Rectal smooth muscle tissue (tissue), 1 donor: ENCODE measurements at regions not wholly inside any gene's neighbourhood (a gene's known extent, or its start where the extent isn't known, plus 50 kb on each side); places are given as distances from the start of the nearest gene placed in this dataset.

Experiments used
- H3K27ac ChIP-seq: one replicate; pipeline ENCODE4 v1.7.0; 2013; ENCODE audit warnings: low read depth, low read length, inconsistent platforms
- H3K27me3 ChIP-seq: one replicate; pipeline ENCODE4 v1.7.0; 2013; ENCODE audit warnings: low read length; ENCODE audit not compliant: control insufficient read depth, insufficient read depth
- H3K36me3 ChIP-seq: one replicate; pipeline ENCODE4 v1.7.0; 2013; ENCODE audit warnings: low read length; ENCODE audit not compliant: control insufficient read depth, insufficient read depth
- H3K4me1 ChIP-seq: one replicate; pipeline ENCODE4 v1.7.0; 2013; ENCODE audit warnings: low read length; ENCODE audit not compliant: control insufficient read depth, insufficient read depth
- H3K4me3 ChIP-seq: one replicate; pipeline ENCODE4 v1.7.0; 2013; ENCODE audit warnings: low read length
- H3K9ac ChIP-seq: one replicate; pipeline ENCODE4 v1.7.0; 2013; ENCODE audit warnings: low read length

DNA sequence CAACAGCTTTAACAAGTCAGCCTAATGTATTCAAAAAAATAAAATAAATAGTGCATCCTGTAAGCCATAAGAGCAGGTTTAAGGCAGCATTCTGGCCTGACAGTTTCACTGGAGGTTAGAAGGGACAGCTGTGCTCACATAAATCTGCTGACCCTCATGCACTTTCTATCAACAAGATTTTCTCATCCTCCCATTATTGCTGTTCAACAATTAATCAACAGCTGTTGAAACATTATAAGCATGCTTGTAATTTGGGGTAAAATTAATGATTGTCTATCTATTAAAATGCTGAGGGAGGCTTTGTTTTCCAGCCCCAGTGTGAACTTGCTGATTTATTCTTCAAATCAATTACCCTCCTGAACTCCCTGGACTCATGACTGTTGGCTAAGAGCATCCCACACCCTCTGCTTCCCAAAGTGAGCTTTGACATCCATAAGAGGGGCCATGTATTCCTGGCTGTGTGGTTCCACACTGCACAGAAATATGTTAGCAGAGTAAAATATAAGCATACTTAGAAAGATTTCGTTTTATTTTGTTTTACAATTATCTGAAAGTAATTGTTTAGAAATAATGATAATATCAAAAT is 492.4 kb downstream of the EFNB2 start:
- no peak overlapping the region for H3K4me3 ChIP-seq
- H3K27me3 ChIP-seq: no peaks in the 10 kb centered on the region
- no peaks in the 10 kb centered on the region for H3K4me1 ChIP-seq
- H3K27ac ChIP-seq: no peak overlapping the region
- H3K36me3 ChIP-seq: no peaks in the 10 kb centered on the region
- H3K9ac ChIP-seq: no peak overlapping the region

DNA sequence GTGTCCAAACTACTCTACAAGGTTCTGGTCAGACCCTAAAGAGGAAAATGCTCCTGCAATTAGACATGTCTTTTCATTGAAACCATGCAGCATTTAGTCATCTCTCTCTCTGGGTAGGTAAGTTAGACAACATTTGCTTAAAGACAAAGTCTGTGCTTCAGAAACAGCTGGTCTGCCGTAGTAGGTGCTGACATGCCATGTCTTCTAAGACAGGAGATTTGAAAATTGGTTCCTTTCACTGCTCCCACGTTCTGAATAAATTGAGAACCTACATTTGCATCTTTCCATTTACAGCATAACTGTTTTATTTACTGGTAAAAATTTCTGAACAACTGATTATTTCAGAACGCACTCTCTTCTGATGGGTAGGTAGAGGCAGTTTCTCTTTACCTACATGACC is 494.0 kb downstream of the EFNB2 start:
- Histone ChIP-seq H3K36me3 (no peaks in the 10 kb centered on the region), H3K9ac (no peak overlapping the region), H3K27me3 (no peaks in the 10 kb centered on the region), H3K4me1 (no peaks in the 10 kb centered on the region), H3K4me3 (no peak overlapping the region), H3K27ac (no peak overlapping the region)

DNA sequence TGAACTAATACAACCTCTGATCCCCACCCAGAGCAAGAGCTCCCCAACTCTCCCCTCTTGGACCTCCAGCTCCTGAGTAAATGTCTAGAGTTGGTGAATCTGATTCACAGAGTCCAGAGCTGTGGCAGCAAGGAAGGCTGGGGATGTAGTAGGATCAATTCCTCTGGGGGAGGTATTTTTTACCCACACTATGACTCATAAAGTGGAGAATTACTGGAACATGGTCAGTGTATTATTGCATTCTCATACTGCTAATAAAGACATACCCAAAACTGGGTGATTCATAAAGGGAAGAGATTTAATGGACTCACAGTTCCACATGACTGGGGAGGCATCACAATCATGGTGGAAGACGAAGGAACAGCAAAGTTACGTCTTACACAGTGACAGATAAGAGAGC is 496.7 kb downstream of the EFNB2 start:
- no peak overlapping the region for H3K4me3 ChIP-seq
- no peaks in the 10 kb centered on the region for H3K36me3 ChIP-seq
- no peak overlapping the region for H3K27ac ChIP-seq
- H3K27me3 ChIP-seq: no peaks in the 10 kb centered on the region
- no peak overlapping the region for H3K9ac ChIP-seq
- no peaks in the 10 kb centered on the region for H3K4me1 ChIP-seq

DNA sequence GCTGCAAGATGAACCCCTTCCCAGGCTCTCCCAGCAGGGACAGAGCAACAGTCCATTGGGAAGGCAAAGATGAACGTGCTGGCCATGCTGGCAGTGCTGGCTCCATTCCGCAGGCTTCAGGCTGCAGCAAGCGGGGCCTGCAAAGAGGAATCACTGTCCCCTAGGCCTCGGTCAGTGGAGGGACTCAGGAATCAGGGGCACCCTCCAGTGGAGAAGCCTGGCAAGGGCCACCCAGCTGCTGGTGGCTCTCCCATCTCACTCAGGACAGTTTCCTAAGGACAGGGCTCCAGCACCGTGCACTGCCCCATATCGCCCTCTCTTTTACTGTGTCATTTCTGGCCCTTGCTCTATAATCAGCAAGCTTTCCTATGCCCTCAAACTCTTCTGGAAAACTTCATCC is 498.6 kb downstream of the EFNB2 start:
- Histone ChIP-seq H3K27ac (no peak overlapping the region), H3K27me3 (no peaks in the 10 kb centered on the region), H3K4me1 (no peaks in the 10 kb centered on the region), H3K9ac (no peak overlapping the region), H3K4me3 (no peak overlapping the region), H3K36me3 (no peaks in the 10 kb centered on the region)

DNA sequence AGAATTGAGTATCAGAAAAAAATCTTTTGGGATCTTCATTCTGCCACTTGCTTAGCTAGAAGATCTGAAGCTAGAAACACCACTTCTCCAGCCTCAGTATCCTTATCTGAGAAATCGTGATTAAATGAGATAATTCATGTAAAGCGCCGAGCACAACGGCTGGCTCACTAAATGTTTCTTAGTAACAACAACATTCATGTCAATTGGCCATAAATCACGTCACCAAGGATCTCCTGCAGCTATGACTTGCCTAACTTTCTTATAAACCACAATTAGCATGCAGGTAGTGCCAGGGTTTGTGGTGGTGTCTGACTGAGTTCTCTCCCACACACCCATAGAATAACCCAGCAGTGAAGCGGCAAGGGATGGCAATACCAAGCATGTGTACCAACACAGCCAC is 501.3 kb downstream of the EFNB2 start:
- Histone ChIP-seq H3K4me3 (no peak overlapping the region), H3K9ac (no peak overlapping the region), H3K4me1 (no peaks in the 10 kb centered on the region), H3K36me3 (no peaks in the 10 kb centered on the region), H3K27me3 (no peaks in the 10 kb centered on the region), H3K27ac (no peak overlapping the region)

DNA sequence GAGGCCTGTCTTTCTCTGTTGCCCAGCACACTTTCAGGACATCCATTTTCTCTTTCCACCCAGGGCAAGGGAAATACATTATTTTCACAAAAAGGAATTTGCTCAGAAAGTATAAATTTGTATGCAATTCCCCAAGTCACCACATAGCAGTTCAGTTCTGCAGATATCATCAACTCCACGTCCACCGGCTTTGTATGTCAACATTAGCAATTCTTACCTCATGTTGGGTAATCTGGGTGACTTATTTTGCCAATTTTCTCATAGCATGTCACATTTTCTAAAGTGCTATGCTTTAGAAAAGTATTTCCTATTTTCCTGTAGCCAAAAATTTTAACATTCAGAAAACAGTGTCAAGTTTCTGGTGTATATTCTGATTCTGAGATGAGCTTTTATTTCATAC is 501.8 kb downstream of the EFNB2 start:
- no peaks in the 10 kb centered on the region for H3K4me1 ChIP-seq
- H3K27ac ChIP-seq: no peak overlapping the region
- no peaks in the 10 kb centered on the region for H3K36me3 ChIP-seq
- H3K4me3 ChIP-seq: no peak overlapping the region
- no peak overlapping the region for H3K9ac ChIP-seq
- H3K27me3 ChIP-seq: no peaks in the 10 kb centered on the region

DNA sequence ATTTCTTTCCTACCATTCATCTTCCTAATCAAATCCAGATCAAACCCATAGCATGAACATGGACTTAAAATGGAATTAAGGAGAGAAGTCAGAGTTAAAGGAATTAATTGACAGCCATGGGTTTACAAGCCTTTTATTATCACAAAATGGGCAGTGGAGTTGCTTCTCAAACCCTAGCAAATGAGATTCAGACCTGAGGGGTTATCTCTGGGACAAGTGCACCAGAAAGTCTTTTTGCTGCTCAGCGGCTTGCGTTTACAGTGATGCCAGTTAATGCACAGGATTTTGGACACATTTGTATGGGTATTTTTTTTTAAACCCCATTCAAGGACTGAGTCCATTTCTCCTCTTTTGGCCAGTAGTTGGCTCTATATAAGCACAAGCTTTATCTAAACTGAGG is 503.0 kb downstream of the EFNB2 start:
- H3K27ac ChIP-seq: no peak overlapping the region
- no peak overlapping the region for H3K4me3 ChIP-seq
- H3K27me3 ChIP-seq: no peaks in the 10 kb centered on the region
- H3K9ac ChIP-seq: no peak overlapping the region
- no peaks in the 10 kb centered on the region for H3K36me3 ChIP-seq
- H3K4me1 ChIP-seq: no peaks in the 10 kb centered on the region

DNA sequence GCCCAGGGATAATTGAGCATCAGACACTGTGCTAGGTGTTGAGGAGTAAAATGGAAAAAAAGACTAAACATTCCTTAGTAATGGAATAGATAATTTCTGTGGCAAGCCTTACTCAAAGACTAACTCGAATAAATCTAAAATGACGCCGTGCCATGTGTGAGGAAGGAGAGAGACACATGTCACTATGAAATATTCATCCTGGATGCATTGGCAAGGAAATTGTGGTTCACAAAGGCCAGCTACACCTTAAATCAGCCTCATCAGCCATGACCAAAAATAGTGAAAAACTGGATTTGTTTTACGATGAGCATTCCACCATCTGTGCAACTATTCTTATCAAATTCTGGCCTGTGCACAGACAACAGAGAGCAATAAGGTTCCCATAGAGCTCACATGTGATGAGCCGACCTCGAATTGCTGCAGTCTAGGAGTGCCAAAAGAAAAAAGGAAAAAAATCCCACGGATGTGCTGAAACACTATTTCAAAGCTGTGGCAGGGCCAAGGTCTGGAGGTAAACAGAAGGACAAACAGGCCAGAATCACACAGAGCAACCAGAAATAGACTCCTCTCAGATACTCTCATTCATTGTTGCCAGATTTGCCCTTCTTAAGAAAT is 505.7 kb downstream of the EFNB2 start:
- H3K4me1 ChIP-seq: no peaks in the 10 kb centered on the region
- no peak overlapping the region for H3K27ac ChIP-seq
- no peak overlapping the region for H3K9ac ChIP-seq
- no peaks in the 10 kb centered on the region for H3K36me3 ChIP-seq
- no peak overlapping the region for H3K4me3 ChIP-seq
- H3K27me3 ChIP-seq: no peaks in the 10 kb centered on the region

DNA sequence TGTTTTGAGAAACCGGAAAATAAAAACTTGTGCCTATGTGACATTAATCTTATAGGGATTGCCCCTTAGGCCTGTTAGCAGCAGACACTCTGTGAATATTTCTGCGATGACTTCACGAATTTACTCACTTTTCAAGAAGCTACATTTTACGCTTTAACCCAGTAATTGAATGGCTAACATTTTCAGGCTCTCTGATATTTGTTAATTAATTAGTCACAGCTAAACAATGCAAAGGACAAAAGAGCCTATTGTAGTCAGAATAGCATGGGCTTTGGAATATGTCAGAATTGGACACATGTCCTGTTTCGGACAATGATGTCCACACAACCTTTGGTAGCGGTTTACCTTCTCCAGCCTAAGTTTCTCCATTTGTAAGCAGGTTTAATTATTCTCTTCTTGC is 506.6 kb downstream of the EFNB2 start:
- Histone ChIP-seq H3K36me3 (no peaks in the 10 kb centered on the region), H3K27ac (no peak overlapping the region), H3K4me1 (no peaks in the 10 kb centered on the region), H3K9ac (no peak overlapping the region), H3K4me3 (no peak overlapping the region), H3K27me3 (no peaks in the 10 kb centered on the region)

DNA sequence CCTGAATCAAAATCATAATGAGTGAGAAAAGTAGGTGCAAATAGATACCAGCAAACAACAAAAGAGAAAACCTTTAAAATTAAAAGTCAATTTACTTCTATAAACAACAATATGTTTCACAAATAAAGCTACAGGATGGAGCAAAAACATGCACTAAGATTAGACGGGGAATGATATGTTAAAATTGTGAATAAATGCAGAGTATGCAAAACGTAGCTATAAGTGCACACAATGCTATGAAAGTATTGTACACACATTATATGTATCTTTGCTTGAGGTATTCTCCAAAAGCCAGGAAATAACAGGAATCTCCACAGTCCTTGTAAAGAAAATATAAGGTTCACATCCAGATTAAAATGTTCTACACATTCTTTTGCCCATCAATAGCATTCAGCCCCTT is 523.9 kb downstream of the EFNB2 start:
- Histone ChIP-seq H3K36me3 (no peaks in the 10 kb centered on the region), H3K4me1 (no peaks in the 10 kb centered on the region), H3K4me3 (no peak overlapping the region), H3K27ac (no peak overlapping the region), H3K27me3 (no peaks in the 10 kb centered on the region), H3K9ac (no peak overlapping the region)

DNA sequence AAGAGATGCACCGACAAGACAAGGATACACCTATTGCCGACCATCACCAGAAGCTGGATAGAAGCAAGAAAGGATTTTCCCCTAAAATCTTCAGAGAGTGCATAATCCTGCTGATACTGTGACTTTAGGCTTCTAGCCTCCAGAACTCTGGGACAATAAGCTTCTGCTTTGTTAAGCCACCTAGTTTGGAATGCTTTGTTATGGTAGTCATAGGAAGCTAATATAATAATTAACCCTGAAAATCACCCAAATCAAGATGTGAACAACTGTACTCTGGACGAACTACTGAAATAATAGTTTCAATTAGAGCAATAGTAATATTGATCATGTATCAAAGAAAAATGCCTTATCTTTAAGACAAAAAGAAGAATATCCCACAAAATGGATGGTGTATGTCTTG is 524.6 kb downstream of the EFNB2 start:
- no peaks in the 10 kb centered on the region for H3K4me1 ChIP-seq
- no peak overlapping the region for H3K9ac ChIP-seq
- H3K36me3 ChIP-seq: no peaks in the 10 kb centered on the region
- H3K27me3 ChIP-seq: no peaks in the 10 kb centered on the region
- no peak overlapping the region for H3K27ac ChIP-seq
- H3K4me3 ChIP-seq: no peak overlapping the region

DNA sequence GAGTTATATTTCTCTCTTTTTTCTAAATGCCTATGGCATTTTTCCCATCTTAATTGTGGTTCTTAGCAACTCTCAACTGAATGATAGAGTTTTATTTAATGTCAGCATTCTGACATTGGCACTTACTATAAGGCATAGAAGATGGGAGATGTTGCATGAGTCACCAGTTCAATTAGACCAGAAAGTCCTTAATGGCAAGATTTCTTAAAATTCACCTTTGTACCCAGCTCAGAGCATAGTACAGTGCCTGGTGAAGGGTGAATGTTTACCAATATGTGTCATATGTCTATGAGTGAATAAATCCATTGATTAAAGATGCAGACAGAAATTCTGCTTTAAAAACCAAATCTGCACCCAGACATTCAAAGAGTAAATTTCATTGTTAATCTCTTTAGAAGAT is 526.9 kb downstream of the EFNB2 start:
- no peak overlapping the region for H3K4me3 ChIP-seq
- H3K36me3 ChIP-seq: no peaks in the 10 kb centered on the region
- no peak overlapping the region for H3K27ac ChIP-seq
- H3K9ac ChIP-seq: no peak overlapping the region
- no peaks in the 10 kb centered on the region for H3K27me3 ChIP-seq
- H3K4me1 ChIP-seq: no peaks in the 10 kb centered on the region

DNA sequence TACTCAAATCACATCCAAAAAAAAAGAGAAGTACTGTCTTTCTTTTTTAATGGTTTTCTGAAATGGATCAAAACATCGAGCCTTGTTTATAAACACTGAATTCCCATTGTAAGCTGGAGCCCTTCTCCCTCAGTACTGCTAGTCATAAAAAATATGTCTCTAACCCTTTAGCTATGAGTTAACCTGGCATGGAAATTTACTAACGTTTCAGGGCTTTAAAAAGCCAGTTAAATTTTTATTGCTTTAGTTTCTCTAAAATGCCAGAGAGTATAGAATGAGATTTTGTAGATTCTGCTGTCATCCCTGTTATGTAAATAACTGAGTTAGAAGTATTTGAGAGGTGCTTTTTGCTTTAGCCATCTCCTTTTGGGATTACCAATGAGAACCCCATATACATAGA is 528.3 kb downstream of the EFNB2 start:
- Histone ChIP-seq H3K4me1 (no peaks in the 10 kb centered on the region), H3K27me3 (no peaks in the 10 kb centered on the region), H3K9ac (no peak overlapping the region), H3K36me3 (no peaks in the 10 kb centered on the region), H3K4me3 (no peak overlapping the region), H3K27ac (no peak overlapping the region)
